ENCODE measurements at regions not wholly inside any gene's neighbourhood (a gene's known extent, or its start where the extent isn't known, plus 50 kb on each side); places are given as distances from the start of the nearest gene placed in this dataset.
"Not testable (repeated sequence)": the region's sequence is repeated elsewhere in the genome, so short reads cannot be mapped to it uniquely, and the experiment has no call there.

GRCh38 chr2:57146951-57147350 lies 899.7 kb upstream of the VRK2 start:
- DNase-seq (ENCODE audit: low read depth), result no peak

GRCh38 chr2:57156231-57156924 lies 890.2 kb upstream of the VRK2 start:
- DNase-seq (ENCODE audit: low read depth), result no peak

GRCh38 chr2:57160976-57161375 lies 885.6 kb upstream of the VRK2 start:
- peak; percentile 48 for DNase-seq (ENCODE audit: low read depth)

DNA sequence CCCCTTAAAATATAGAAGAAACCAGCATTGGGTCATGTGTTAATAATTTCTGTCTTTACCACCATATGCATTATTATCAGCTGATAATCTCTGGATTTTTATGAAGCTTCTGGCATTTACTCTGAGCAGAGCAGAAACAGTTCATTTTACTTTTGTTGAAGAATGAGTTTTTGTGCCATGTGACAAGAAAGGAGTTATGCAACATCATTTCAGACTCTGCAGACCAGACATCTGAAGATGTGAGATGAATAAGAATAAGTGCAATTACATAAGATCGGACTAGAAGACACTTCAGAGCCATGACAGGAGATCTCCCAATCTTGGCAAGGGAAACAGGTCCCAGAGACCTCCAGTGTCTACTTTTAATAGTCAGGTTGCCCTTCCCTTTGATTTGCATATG lies 869.4 kb upstream of the VRK2 start:
- DNase-seq (ENCODE audit: low read depth), result no peak

DNA sequence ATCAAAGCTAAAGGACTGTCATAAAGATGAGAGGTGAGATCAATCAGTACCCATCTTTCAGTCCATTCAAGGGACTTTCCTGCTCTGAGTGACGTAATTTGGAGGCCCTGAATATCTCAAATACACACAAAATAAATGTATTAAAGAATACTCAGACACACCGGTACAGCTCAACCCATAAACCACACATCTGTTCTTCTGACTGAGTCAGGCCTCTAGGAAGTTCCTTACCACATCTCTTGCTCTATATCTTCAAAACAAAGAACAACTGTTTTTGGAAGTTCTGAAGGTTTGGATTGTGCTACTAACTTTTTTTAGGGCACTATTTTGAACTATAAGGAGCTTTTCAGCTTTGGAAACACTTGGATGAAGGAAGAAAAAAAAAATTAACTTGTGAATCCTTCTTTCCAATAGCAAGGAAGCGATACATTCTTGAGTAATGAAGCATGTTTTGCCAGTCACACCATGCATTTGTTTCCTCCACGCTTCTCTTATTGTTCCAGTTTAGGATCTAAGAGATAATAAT lies 866.5 kb upstream of the VRK2 start:
- peak; percentile 83 for DNase-seq (ENCODE audit: low read depth)

GRCh38 chr2:57180678-57181077 lies 865.9 kb upstream of the VRK2 start:
- DNase-seq (ENCODE audit: low read depth), result no peak

- peak; percentile 64 for DNase-seq (ENCODE audit: low read depth)
These were observed 865.1 kb upstream of the VRK2 start for GRCh38 chr2:57181315-57182038.

- DNase-seq (ENCODE audit: low read depth), result peak; percentile 73
These were observed 863.7 kb upstream of the VRK2 start for GRCh38 chr2:57182916-57183315.

- no peak for DNase-seq (ENCODE audit: low read depth)
These were observed 861.0 kb upstream of the VRK2 start for GRCh38 chr2:57185568-57185967.

- DNase-seq (ENCODE audit: low read depth), result no peak
These were observed 856.6 kb upstream of the VRK2 start for GRCh38 chr2:57190007-57190406.

DNA sequence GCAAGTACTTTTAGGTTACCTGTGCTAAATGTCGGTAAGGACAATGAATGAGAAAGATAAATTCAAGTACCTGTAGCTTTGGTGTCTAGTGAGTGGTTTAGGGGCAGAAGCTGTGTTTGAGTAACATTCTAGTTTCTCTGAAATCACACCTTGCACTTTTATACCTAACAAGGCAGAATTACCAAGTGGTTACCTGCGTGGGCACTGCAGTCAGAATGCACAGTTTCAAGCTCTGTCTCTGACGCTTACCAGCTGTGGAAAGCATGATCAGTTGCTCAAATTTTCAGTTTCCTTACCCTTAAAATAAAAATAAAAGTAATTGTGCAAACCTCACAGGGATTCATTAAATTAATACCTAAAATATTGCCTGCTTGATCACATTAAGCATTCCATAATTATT lies 846.9 kb upstream of the VRK2 start:
- no peak for DNase-seq (ENCODE audit: low read depth)

GRCh38 chr2:57204364-57204763 lies 842.2 kb upstream of the VRK2 start:
- DNase-seq (ENCODE audit: low read depth), result no peak

DNA sequence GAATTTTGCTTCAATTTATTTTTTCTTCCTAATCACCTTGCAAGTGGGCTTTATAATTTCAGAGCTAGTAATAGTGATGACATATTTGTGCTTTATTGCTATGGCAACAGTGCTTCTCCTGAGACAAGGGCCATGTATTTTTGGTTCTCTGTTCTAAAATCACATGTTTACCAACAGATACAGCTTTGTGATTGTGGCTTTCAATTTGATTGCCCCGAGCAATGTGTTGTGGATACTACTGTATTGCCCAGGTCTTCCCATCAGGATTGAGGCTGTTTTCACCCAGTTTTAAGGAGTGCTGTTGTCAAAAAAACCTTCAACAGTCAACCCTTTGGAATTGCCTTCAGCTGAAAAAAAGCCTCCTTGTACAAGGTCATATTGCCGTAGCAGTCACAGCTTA lies 841.4 kb upstream of the VRK2 start:
- no peak for DNase-seq (ENCODE audit: low read depth)

- DNase-seq (ENCODE audit: low read depth), result no peak
These were observed 839.4 kb upstream of the VRK2 start for GRCh38 chr2:57207191-57207590.

GRCh38 chr2:57209799-57210198 lies 836.8 kb upstream of the VRK2 start:
- DNase-seq (ENCODE audit: low read depth), result no peak

GRCh38 chr2:57210855-57211254 lies 835.8 kb upstream of the VRK2 start:
- no peak for DNase-seq (ENCODE audit: low read depth)

DNA sequence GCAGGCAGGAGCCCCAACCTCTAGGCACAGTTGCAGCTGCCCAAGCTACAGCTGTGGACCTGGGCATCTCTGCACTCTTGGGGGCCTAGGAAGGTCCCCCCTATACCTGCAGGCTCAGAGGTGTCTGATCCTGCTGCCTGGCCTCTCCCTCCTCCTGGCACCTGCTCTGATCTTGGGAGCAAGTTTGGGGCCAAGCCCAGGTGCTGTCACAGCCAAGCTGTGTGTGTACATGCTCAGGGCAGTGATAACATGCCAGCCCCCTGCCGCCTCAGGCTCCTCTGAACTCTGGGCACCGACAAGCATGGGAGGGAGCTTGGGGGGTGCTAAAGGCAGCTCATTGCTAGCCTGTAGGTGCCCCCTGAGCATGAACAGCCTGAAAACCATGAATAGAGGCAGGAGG lies 829.6 kb upstream of the VRK2 start:
- no peak for DNase-seq (ENCODE audit: low read depth)

DNA sequence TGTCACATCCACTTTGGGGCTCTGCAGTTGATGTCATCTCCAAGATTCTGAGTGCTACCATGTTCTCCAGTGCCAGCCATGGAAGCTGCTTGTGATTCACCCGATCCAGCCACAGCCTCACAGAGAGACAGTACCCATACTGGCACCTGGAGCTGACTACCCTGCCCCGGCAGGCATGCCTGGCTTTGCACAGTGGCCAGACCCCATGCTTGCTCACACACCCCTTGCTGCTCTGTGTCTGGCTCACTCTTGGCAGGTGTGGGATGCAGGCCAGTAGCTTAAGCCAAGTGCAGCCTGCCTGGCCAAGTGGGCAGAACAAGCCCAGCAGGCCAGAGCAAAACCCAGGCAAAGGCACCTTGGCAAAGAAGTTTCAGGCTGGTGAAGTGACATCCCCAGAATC lies 828.4 kb upstream of the VRK2 start:
- DNase-seq (ENCODE audit: low read depth), result no peak

DNA sequence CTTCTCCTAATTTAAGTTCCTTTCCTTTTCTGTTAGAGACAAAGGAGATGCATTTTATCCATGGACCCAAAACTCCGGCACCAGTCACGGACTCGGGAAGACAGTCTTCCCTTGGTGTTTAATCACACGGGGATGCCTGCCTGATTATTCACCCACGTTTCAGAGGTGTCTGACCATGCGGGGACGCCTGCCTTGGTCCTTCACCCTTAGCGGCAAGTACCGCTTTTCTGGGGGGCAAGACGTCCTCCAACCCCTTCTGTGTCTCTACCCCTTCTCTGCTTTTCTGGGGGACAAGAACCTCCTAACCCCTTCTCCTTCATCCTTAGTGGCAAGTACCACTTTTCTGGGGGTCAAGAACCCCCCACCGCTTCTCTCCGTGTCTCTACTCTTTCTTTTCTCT lies 816.9 kb upstream of the VRK2 start:
- not testable (repeated sequence) for DNase-seq (ENCODE audit: low read depth)

- DNase-seq (ENCODE audit: low read depth), result not testable (repeated sequence)
These were observed 814.3 kb upstream of the VRK2 start for GRCh38 chr2:57232341-57232740.

DNA sequence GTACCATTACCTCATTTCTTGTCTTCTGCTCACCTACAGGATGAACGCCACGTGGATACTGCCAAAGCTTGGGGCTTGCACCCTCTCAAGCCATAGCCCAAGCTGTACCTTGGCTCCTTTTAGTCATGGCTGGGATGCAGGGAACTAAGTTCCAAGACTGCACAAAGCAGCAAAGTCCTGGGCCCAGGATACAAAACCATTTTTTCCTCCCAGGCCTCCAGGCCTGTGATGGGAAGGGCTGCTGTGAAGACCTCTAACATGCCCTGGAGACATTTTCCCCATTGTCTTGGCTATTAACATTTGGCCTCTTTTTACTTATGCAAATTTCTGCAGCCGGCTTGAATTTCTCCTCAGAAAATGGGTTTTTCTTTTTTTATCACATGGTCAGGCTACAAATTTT lies 795.1 kb upstream of the VRK2 start:
- DNase-seq (ENCODE audit: low read depth), result not testable (repeated sequence)

DNA sequence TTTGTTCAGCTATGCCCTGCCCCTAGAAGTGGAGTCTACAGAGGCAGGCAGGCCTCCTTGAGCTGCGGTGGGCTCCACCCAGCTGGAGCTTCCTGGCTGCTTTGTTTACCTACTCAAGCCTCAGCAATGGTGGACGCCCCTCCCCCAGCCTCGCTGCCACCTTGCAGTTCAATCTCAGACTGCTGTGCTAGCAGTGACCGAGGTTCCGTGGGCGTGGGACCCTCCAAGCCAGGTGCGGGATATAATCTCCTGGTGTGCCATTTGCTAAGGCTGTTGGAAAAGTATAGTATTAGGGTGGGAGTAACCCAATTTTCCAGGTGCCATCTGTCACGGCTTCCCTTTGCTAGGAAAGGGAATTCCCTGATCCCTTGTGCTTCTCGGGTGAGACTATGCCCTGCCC lies 770.2 kb upstream of the VRK2 start:
- DNase-seq (ENCODE audit: low read depth), result not testable (repeated sequence)

- DNase-seq (ENCODE audit: low read depth), result no peak
These were observed 768.2 kb upstream of the VRK2 start for GRCh38 chr2:57278451-57278850.
